NOMO-1 treated with dmso at 0.1 percent for 144 hours (cell line): ENCODE measurements at regions not wholly inside any gene's neighbourhood (a gene's known extent, or its start where the extent isn't known, plus 50 kb on each side); places are given as distances from the start of the nearest gene placed in this dataset.

Source experiments
- DNase-seq: peaks from one replicate; lab custom pipeline; 2025; ENCODE audit not compliant: unreplicated experiment; lab: John Stamatoyannopoulos, UW

DNA sequence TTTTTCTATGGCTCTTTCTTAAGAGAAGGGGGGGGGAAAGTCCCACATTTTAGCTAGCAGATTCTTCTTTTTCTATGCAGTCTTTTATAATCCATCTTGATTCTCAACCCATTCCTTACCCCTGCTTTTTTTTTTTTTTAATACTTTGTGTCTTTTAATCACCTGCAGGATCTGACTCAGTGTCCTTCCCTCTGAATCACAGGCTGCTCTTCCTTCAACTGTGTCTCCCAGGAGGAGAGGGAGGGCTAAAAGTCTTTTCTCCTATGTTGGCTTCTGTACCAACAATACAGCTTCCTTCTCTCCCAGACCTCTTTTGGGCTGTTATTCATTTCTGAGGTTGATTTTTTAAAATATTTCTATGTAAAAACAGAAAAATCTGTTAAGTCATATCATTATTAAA, 686.2 kb downstream of the ADGRL2 start:
- DNase-seq: no peak

DNA sequence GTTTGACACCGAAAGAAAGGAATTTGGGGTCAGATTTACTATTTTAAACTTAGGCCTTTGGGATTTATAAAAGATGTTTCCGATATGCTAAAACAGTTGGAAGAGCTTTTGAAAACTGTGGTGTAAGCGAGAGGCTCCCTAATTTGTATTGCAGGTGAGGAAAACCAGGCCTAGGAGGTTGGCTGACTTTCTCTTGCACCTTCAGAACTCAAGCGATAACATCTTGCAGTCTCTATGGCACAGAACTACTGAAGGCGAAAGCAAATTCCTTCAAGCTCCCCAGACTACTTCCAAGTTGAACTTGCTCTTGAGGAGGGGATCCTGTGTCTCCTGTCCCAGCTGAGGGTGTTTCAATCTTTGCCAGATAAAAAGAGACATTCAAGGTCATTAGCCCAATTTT, 685.7 kb downstream of the ADGRL2 start:
- DNase-seq: no peak

DNA sequence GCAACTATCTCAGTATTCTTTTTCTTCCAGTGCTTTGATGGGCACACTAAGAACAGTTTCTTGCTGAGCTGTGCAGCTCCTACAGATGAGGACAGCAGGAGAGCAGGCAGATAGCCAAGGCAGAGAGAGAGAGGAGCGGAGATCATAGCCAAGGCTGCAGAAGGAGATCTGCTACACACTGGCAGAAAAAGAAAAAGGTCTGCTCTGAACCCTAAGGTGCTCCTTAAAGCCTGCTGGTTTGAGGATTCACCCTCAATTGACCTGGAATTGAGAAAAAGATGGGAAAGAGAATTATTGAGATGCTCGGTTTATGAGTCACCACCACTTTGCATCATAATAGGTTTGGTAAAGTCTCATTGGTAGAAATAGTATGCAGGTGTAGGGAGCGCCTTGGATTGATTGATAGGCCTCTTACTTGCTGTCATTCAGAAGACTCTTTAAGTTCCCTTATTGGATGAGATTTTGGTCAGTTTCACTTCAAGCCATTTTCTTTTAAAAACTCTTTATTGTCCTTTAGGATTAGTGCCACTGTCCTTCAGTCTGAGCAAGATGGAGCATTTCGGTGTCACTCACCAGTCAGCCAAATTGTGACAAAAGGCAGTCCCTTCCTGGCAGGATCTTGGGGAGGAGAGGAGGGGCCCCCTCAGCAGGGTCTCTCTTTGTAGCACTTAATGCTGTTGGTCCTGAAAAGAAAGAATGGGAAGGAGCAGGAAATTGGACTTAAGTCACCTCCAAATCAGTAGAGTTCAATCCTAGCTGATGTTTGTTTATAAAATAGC, 685.0 kb downstream of the ADGRL2 start:
- no peak for DNase-seq

DNA sequence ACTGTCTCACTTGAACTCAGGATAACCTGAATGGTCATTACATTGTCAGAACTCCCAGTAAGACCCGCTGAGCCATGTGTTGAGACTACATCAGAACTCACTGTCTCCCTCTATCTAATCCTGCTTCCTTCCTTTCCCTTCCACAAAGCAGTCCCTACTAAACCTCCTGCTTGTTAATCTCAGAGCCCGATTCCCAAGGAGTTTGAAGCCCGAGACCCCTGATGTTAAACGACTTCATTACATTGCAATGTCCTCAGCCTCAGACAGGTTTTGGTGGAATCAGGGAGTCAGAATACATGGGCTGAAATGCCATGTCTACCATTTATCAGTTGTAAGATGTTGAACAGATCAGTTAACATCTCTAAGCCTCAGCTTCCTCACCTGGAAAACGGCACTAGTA, 682.4 kb downstream of the ADGRL2 start:
- DNase-seq: no peak

DNA sequence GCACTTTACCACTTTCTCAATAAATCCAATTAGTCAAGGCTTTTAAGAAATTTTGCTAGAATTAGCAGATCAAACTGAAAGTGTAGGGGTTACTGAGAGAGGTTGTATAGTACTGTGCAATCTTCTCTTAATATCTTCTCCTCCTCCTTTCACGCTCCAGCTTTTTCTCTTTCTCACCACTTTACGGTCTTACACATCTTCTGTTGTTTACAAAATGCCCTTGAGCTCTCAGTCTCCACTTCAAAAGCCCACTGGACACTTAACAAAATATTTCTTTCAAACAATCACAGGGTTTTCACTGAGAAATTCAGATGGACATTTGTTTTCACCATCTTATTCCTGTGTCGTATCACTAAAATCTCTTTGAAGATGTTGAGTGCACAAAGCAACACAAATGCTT, 678.2 kb downstream of the ADGRL2 start:
- no peak for DNase-seq

DNA sequence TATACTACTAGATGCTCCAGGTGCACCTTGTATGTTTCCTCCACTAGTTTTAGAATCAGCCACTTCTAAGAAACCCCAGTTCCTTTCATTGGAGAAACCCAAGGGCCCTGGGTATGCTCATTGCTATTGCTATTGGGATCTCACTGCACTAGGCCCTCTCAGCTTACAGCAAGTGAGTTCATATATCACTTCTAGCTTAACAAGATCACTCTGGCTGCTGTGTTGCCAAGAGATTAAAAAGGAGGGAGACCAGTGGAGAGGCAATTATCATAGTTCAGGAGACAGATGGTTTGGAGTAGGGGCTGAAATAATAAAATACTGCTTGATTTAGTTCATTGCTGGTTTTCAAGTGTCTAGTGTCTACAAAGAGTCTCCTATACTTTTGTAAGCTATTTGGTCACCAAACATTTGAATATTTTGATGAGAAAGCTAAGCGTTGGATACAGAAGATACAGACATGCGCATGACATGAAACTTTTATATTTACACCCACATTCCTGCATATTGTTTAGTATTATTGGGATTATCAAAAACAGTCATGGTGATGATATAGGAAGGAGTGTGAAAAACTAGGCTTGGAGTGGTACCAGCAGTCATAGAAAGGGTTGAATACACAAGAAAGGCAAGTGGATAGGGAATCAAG, 671.9 kb downstream of the ADGRL2 start:
- DNase-seq: no peak

DNA sequence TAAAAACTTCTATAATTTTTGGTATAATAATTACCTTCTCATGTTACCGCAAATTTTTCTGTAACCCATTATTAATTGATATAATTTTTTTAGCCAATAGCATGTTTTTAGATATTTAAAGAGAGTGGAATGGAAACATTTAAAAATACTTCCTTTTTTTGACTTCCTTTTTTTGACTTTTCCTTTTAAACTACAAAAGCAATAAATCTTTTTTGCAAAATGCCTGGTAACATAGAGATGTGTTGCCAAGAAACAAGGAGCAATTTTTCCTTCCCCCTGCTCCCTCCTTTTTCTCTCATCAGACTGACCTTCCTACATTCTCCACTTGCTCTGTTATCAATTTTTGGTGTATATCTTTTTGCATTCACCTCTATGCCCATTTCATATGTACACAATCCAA, 666.2 kb downstream of the ADGRL2 start:
- DNase-seq: peak; percentile 56

DNA sequence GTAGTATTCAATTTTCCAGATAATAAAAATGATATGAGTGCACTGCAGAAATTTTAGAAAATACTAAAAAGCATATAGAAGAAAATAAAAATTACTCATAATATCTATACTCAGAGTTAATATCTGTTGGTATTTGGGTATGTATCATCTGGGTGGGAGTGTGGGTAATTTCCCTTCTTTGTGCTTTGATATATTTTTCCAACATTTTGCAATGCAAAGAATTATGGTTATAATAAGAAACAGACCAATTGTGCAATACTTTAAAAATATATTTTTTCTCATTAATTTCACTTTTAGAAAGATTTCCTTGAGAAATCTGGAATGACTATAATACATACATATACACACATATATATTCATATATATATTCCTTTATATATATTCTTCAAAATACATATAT, 665.7 kb downstream of the ADGRL2 start:
- DNase-seq: no peak

DNA sequence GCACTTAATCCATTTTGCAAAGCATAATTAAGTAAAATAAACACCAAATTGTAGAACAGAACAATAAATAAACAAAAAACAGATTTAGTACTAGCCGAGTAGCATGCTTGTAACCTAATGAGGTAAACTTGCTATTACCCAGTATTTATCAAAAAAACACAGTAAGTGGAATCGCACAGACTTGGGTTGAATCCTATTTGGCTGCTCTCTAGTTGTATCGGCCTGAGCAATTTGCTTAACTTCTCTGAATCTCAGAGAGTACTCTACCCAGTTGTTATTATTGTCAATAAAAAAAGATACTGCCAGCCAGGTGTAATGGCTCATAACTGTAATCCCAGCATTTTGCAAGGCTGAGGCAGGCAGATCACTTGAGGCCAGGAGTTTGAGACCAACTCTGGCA, 664.3 kb downstream of the ADGRL2 start:
- DNase-seq: no peak

DNA sequence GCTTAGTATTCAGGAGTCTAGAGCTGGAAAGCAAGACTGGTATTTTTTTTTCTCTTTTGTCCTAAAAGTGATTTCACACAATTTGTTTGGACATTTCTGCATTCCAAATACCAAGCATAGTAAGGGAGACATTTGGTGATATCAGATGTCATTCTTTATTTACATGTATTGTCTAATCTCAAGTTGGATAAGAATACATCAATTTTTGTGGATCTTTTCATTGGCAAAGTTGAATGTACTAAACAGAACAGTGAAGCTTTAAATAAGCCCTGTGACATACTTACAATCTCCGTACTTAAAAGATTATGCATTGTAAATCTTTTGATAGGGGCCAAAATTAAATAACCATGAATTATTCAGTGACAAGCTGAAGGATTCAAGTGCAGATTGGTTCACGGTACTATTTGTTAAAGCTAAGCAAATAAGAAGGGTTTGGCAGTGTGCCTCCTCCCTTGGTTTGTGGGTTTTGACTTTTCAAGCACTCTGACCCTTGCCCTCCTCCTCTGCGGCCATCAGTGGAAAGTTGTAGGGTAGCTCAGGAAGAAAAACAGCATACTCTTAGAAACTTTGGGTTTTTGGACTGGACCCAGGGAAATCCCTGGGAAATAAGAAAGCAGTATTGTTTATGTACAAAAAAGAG, 663.7 kb downstream of the ADGRL2 start:
- no peak for DNase-seq

DNA sequence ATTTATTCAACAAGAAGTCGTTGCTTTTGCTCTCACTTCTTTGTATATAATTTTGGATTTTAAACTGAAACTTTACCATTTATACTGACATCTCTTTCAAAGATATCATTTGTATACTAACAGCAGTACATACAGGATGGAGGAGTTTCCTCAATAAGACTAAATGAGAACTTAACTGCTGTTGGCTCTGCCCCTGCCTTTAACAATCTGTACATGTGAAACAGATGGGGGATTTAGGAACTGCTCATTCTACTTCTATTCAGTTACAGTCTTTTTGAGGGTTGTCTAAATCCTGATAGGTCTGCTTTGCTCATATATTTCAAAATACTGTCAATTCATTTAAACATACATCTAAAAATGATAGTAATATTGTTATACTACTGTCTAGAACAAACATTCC, 663.2 kb downstream of the ADGRL2 start:
- DNase-seq: no peak

DNA sequence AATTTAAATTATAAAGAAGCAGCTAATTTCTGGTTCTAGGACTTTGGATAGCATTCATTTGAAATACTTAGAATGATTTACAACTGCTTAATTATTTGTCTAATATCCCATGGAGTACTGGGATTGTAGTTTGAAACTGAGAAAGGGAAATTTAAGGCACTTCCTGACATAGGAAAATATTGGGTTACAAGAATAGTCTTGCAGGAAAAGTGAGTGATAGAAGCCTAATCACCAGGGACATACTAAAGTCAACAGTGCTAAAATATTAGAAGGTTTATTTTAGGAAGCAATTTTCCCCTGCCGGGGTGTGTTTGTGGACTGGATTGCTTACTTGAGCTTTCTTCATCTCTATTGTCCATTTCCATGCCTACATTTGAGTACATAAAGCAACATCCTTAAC, 661.6 kb downstream of the ADGRL2 start:
- DNase-seq: no peak

DNA sequence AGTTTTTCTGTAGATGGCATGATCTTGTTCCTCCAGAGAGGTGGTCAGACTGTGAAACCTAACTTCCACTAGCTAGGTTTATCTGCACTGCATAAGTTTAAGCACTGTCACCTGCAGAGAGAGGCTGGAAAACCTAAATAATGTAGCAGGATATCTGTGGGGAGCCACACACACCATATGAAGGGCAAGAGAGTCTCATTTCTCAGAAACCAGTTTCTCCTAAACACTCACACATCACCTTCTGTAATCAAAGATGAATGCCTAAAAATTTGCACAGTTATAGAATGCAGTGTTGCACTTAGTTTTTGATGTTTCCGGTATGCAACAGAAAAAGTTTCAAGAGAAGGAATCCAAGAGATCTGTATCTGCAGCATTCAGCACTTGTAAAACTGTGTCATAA, 654.6 kb downstream of the ADGRL2 start:
- DNase-seq: no peak

DNA sequence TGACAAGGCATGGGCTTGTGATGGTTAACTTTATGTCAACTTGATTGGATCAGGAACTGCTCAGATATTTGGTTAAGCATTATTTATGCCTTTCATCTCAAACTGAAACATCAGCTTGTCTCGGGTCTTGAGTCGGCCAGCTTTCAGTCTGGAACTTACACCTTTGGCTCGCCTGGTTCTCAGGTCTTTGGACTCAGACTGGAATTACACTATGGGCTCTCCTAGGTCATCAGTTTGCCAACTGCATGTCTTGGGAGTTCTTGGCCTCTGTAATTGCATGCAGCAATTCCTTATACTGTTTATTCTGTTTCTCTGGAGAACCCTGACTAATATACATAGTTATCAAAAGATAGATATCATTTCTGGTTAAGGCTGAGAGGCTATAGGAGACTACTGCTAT, 653.7 kb downstream of the ADGRL2 start:
- no peak for DNase-seq

DNA sequence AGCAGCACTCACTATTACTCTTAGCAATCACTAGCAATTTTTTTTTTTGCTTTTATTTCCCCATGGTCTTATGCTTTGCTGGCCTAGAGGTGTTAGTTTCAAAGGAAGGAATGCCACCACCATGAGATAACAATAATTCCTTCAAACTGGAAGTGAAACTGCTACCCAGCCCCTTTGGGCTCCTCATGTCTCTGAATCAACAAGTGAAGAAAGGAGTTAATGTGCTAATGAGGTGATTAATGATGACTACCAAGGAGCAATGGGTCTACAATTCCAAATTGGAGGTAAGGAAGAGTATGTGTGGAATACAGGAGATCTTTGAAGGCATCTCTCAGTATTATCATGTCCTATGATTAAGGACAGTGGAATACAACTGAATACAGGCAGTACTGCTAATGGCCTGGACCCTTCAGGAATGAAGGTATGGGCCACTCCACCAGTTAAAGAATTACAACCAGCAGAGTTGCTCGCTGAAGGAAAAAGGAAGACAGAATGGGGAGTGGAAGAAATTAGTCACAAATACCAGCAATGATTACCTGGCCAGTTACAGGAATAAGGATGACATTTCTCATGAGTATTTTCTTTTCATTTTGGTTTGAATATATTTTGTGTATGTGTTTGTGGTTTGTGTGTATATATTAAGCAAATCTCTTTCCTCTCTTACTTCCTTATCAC, 652.9 kb downstream of the ADGRL2 start:
- no peak for DNase-seq

DNA sequence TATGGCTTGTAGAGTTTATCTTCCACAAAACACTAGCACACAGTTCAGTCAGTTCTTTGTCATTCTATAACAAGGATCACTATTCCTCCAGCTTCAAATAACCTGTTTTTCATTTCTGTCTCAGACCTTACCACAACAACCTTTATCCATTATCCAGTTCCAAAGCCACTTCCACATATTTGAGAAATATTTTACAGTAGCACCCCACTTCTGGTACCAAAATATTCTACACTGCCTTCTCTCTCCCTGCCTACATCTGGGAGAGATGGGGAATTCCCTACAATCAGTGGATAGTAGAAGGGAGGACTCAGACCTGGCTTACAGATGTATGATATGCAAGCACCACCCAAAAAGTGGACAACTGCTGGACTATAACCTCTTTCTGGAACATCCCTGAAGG, 651.4 kb downstream of the ADGRL2 start:
- no peak for DNase-seq

DNA sequence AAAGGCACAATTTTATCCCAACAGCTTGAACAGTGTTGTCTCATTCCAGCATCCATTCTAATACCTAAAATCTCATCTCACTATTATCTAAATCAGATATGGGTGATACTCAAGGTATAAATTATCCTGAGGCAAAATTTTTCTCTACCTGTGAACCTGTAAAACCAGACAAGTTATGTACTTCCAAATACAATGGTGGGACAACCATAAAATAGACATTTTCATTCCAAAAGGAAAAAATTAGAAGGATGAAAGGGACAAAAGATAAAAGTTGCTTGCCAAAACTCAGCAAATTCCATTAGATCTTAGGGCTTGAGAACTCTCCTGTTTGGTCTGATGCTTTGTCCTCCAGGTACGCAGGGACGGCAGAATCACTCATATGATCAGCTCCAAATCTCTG, 650.5 kb downstream of the ADGRL2 start:
- DNase-seq: no peak

DNA sequence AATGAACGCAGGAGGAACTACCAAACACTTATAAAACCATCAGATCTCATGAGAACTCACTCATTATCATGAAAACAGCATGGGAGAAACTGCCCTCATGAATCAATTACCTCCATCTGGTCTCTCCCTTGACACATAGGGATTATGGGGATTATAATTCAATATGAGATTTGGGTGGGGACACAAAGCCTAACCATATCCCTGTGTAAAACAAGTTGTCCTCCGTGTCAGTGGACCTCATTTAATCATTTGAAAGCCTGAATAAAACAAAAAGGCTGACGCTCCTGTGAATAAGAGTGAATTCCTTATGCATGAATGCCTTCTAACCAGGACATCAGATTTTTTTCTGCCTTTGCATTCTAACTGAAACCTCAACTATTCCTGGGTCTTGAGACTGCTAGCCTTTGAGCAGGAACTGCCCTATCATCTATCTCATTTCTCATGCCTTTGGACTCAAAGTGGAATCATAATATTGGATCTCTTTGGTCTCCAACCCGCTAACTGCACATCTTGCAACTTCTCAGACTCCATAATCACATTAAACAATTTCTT, 648.8 kb downstream of the ADGRL2 start:
- DNase-seq: no peak

DNA sequence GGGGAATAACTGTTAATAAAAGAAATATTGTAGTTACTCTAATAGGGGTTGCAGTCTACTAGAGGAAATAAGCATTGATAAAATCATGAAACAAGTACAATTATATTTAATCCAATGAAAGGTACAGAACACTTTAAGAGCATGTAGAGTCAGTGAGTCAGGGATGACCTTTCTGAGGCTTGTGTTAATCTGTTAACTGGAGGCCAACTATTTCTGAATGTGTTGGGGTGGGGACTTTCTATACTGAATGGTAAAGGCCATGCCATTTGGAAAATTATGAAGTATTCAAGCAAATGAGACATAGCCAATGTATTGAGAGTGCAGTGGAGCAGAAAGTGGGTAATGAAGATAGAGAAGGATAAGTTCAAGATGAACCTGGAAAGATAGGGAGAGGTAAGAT, 646.2 kb downstream of the ADGRL2 start:
- DNase-seq: no peak

DNA sequence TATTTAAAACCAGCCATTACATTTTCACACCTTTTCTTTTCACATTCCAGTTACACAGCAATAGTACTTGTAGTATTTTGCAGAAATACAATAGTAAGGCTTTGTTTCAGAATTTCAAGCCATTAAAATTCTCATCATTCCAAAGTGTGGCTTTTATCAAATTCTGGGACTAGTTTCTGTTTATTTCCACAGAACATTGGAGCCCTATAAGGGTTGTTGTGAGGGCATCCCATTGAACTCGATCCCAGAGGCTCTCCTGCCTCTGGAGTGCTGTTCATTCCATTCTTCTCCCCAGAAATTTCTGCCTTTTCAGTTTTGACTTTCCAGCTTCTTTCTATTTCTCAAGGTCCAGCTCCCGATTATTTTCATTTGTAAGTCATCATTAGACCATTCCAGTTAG, 645.5 kb downstream of the ADGRL2 start:
- DNase-seq: no peak

DNA sequence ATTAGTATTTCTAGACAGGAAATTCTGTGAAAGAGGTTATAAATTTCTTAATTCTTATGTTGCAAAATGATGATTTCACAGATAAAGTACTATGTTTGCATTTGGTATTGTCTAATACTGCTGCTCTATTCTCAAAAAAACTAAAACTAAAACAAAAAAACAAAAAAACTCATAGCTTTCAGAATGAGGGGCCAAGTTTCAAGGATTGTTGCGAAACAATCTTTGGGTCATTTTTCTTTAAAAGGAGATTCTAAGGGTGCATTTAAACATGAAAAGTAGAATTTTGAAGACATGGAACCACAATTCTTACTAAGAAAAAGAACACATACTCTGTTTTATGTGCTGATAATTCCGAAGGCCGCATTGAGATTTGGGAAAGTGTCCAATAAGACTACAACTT, 645.1 kb downstream of the ADGRL2 start:
- no peak for DNase-seq

DNA sequence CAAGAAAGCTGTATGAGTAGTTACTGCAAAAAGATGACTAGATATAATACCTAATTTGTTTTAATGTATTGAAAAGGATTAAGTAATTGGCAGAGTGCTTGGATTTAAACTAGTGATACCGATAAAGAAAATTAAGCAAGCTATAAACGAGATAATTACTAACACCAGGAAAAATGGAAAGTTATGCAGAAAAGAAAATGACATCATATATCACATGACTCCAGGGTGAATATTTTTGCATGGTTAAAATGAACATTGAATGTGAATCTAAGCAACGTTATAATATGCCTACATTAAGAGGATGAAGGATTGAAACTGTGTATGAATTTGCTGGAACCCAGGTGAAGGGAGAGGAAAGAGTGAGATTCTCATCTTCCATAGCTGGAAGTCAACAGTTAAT, 644.4 kb downstream of the ADGRL2 start:
- DNase-seq: no peak
